GM12872 (cell line): ENCODE measurements at regions not wholly inside any gene's neighbourhood (a gene's known extent, or its start where the extent isn't known, plus 50 kb on each side); places are given as distances from the start of the nearest gene placed in this dataset.

Experiments
- TF ChIP-seq, protein P1 (sequence below): IDR thresholded peaks from 3 replicates; pipeline ENCODE4 v1.5.1; 2011; ENCODE audit warnings: low read depth, mild to moderate bottlenecking, low read length, moderate library complexity; ENCODE audit not compliant: insufficient read depth

DNA sequence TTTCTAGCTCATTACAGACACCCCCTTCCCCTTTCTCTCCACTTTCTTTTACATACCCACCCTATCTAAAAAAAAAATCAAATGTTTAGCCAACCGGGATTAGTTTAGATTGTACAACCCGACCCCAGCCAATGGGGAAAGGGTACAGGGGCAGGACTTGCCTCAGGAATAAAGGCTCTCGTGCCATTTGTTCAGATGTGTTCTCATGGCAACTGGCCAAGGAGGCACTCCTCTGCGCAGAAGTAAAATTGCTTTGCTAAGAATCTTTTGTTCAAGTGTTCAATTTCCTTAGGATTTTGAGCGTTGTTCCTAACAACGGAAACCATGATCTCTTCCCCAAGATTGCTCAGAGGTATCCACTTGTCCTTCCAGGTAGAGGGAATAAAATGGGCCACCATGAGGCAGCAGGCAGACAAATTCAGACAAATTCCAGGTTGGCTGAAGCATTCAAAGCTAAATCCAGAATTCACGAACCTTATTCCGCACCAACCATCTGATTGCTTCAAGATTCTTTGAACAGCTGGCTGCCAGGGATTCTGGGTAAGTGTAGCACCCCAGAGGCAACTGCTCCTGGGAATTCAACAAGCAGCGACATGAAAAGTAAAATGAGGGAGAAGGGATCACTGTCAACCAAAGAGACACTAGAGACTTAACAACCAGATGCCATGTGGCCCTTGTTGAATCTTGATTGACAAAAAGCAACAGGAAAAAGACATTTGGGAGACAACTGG lies 431.8 kb downstream of the PREX1 start:
- TF ChIP-seq, protein P1, sequence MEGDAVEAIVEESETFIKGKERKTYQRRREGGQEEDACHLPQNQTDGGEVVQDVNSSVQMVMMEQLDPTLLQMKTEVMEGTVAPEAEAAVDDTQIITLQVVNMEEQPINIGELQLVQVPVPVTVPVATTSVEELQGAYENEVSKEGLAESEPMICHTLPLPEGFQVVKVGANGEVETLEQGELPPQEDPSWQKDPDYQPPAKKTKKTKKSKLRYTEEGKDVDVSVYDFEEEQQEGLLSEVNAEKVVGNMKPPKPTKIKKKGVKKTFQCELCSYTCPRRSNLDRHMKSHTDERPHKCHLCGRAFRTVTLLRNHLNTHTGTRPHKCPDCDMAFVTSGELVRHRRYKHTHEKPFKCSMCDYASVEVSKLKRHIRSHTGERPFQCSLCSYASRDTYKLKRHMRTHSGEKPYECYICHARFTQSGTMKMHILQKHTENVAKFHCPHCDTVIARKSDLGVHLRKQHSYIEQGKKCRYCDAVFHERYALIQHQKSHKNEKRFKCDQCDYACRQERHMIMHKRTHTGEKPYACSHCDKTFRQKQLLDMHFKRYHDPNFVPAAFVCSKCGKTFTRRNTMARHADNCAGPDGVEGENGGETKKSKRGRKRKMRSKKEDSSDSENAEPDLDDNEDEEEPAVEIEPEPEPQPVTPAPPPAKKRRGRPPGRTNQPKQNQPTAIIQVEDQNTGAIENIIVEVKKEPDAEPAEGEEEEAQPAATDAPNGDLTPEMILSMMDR = no peak

DNA sequence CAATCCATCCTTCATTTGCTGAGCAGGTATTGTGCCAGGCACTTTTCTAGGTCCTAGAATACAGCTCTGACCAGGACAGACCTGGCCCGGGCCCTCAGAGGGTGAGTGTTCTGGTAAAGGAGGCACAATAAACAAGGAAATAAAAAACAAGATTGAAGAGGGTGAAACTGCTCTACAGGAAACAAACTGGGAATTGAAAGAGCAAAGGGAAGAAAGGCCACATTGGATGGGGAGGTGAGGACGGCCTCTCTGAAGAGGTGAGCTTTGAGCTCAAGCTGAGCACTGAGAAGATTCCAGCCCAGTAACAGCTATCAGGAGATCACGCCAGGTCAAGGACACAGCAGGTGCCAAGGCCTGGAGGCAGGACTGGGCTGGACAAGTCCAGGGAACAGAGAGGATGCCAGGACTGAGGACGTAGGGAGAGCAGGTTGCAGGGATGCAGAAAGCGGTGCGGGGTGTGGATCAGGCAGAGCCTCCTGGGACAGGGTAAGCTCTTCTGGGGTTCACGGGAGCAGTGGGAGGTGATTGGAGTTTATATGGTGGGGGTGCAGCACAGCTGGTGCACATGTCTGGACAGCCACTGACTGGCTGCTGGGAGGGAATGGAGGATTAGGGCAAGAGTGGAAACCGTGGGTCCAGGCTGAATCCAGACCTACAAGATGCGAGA lies 433.3 kb downstream of the PREX1 start:
- TF ChIP-seq, protein P1 = no peak

DNA sequence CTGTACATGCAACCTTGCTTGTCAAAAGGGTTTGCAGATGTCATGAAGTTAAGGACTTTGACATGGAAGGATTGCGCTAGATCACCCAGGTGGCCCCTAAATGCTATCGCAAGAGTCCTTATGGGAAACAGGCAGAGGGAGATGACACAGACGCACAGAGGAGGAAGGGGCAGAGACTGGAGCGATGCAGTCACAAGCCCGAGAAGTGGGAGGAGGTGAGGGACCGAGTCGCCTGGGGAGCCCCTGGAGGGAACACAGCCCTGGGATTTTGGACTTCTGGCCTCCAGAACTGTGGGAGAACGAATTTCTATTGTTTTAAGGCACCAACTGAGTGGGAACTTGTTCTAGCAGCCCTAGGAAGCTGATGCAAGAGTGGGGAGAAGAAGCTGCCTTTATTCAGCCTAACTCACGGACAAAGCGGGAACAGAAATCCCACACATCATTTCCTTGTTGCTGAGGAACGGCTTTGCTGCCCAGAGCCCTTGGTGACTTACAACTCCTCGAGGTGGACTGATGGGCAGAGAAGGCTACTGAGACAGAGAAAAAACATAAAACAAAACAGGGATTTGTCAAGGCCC lies 434.0 kb downstream of the PREX1 start:
- TF ChIP-seq, protein P1 = no peak

DNA sequence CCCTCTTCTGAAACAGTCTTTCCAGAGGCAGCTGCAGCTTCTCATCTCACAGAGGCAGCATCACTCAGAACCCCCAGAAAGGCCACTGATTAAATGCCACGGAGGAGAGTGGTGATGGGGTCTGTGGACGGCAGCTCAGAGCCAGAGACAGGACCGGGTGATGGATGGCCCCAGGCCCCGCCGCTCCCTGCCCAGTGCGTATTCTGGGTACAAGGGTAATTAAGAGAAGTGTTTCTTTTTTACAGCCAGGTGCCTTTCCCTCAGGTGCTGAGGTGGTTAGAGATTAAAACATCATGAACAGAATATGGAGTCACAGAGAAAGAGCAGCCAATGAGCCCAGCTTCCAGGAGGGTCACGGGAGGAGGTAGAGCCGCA lies 434.5 kb downstream of the PREX1 start:
- TF ChIP-seq, protein P1 = no peak

GRCh38 chr20:48392407-48393310 lies 435.1 kb downstream of the PREX1 start:
- TF ChIP-seq, protein P1 = no peak

DNA sequence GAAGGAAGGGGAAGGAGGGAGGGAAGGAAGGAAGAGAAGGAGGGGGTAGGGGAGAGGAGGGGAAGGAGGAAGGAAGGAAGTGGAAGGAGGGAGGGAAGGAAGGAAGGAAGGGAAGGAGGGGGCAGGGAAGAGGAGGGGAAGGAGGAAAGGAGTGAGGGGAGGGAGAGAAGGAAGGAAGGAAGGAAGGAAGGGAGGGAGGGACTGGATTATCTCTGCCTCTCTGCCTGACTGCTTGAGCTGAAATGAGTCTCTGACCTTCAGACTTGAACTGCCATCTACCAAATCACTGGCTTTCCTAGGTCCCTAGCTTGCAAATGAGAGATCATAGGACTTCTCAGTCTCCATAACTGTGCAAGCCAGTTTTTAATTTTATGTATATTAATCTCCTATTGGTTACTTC lies 436.8 kb downstream of the PREX1 start:
- TF ChIP-seq, protein P1 = no peak

DNA sequence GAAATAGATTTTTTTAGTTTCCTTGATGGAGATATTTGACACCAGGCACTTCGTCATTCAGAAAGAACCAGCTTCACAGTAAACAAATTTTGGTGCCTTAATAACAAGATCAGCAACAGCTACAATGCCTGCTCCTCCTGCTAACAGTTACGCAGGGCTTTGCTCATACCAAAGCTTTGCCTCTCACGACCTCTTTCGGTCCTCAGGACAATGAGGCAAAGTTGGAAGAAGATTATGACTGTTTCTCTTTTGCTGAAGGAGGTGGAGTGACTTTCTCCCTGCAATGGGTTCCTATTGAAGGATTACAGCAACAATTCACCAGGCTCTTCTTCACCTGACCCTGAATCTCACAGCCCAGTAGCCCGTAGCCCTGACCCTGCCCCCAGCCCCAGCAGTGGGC lies 440.1 kb downstream of the PREX1 start:
- TF ChIP-seq, protein P1 = no peak
